C4-2B (cell line): ENCODE measurements at regions not wholly inside any gene's neighbourhood (a gene's known extent, or its start where the extent isn't known, plus 50 kb on each side); places are given as distances from the start of the nearest gene placed in this dataset.

Source experiments
- ZFX ChIP-seq: fragments of 450-650 bp; IDR thresholded peaks from 2 replicates; pipeline ENCODE4 v1.6.1; 2017
- TF ChIP-seq, protein P1 (sequence below): fragments of 450-650 bp; conservative IDR thresholded peaks from 2 replicates; pipeline ENCODE4 v1.5.1; 2017; ENCODE audit warnings: mild to moderate bottlenecking

DNA sequence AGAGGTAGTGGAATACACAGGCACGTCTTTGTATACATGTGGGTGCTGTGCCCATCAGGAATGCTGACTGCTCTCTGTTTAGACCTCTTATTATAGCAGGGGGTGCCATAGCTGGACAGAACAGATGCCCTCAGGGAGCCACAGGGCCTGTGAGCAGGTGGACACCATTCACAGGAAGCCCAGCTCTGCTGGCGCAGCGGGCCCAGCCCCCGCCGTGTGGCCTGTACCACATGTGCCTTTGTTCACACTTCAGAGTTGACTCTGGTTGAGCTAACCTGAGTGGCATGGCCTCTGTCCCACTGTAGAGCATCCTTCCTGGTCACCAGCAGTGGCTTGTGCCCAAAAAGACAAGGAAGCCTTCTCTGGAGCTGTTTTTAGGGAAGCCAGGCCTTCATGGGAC lies 730.9 kb upstream of the ID2 start:
- TF ChIP-seq, protein P1, sequence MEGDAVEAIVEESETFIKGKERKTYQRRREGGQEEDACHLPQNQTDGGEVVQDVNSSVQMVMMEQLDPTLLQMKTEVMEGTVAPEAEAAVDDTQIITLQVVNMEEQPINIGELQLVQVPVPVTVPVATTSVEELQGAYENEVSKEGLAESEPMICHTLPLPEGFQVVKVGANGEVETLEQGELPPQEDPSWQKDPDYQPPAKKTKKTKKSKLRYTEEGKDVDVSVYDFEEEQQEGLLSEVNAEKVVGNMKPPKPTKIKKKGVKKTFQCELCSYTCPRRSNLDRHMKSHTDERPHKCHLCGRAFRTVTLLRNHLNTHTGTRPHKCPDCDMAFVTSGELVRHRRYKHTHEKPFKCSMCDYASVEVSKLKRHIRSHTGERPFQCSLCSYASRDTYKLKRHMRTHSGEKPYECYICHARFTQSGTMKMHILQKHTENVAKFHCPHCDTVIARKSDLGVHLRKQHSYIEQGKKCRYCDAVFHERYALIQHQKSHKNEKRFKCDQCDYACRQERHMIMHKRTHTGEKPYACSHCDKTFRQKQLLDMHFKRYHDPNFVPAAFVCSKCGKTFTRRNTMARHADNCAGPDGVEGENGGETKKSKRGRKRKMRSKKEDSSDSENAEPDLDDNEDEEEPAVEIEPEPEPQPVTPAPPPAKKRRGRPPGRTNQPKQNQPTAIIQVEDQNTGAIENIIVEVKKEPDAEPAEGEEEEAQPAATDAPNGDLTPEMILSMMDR, result no peak
- no peak for TF ChIP-seq ZFX
